ENCODE measurements at regions not wholly inside any gene's neighbourhood (a gene's known extent, or its start where the extent isn't known, plus 50 kb on each side); places are given as distances from the start of the nearest gene placed in this dataset.

- H3K27ac ChIP-seq, result no peak overlapping the region
- no peak for DNase-seq
- no peaks in the 10 kb centered on the region for H3K27me3 ChIP-seq
- no peak overlapping the region for H3K4me3 ChIP-seq
- H3K9me3 ChIP-seq, result no peaks in the 10 kb centered on the region
- TF ChIP-seq POLR2A (IDR thresholded peaks at IDR 0.05), result no peak
- TF ChIP-seq CTCF (IDR thresholded peaks at IDR 0.05), result no peak
- intact Hi-C loops (cut with DNase I; ENCODE audit: low total_unique reads), result no loop called here
- H3K36me3 ChIP-seq, result no peaks in the 10 kb centered on the region
- H3K4me1 ChIP-seq, result no peaks in the 10 kb centered on the region
Measured at GRCh38 chr13:111566567-111566966, 246.1 kb downstream of the TEX29 start.

- H3K27ac ChIP-seq, result no peak overlapping the region
- H3K9me3 ChIP-seq, result no peaks in the 10 kb centered on the region
- intact Hi-C loops (cut with DNase I; ENCODE audit: low total_unique reads), result no loop called here
- TF ChIP-seq POLR2A (IDR thresholded peaks at IDR 0.05) (no peak), CTCF (IDR thresholded peaks at IDR 0.05) (no peak)
- no peak for DNase-seq
- H3K27me3 ChIP-seq, result no peaks in the 10 kb centered on the region
- no peak overlapping the region for H3K4me3 ChIP-seq
- H3K36me3 ChIP-seq, result no peaks in the 10 kb centered on the region
- H3K4me1 ChIP-seq, result no peaks in the 10 kb centered on the region
Measured at GRCh38 chr13:111567637-111568036, 247.2 kb downstream of the TEX29 start.

- no peak for DNase-seq
- no peaks in the 10 kb centered on the region for H3K27me3 ChIP-seq
- H3K9me3 ChIP-seq, result no peaks in the 10 kb centered on the region
- TF ChIP-seq POLR2A (IDR thresholded peaks at IDR 0.05) (no peak), CTCF (IDR thresholded peaks at IDR 0.05) (no peak)
- H3K4me3 ChIP-seq, result no peak overlapping the region
- H3K36me3 ChIP-seq, result no peaks in the 10 kb centered on the region
- intact Hi-C loops (cut with DNase I; ENCODE audit: low total_unique reads), result no loop called here
- H3K4me1 ChIP-seq, result no peaks in the 10 kb centered on the region
- no peak overlapping the region for H3K27ac ChIP-seq
Measured at GRCh38 chr13:111568290-111568689, 247.8 kb downstream of the TEX29 start.

- Histone ChIP-seq H3K9me3 (no peaks in the 10 kb centered on the region), H3K4me1 (no peaks in the 10 kb centered on the region), H3K36me3 (no peaks in the 10 kb centered on the region), H3K27me3 (no peaks in the 10 kb centered on the region), H3K27ac (no peak overlapping the region), H3K4me3 (no peak overlapping the region)
- DNase-seq, result no peak
- TF ChIP-seq CTCF (IDR thresholded peaks at IDR 0.05), result no peak
- TF ChIP-seq POLR2A (IDR thresholded peaks at IDR 0.05), result no peak
- intact Hi-C loops (cut with DNase I; ENCODE audit: low total_unique reads), result no loop called here
Measured at GRCh38 chr13:111570911-111571310, 250.5 kb downstream of the TEX29 start.

GRCh38 chr13:111572956-111573761 lies 252.7 kb downstream of the TEX29 start:
- no peak overlapping the region for H3K27ac ChIP-seq
- no peaks in the 10 kb centered on the region for H3K36me3 ChIP-seq
- DNase-seq, result no peak
- TF ChIP-seq POLR2A (IDR thresholded peaks at IDR 0.05), result no peak
- H3K4me1 ChIP-seq, result no peaks in the 10 kb centered on the region
- H3K27me3 ChIP-seq, result no peaks in the 10 kb centered on the region
- no peaks in the 10 kb centered on the region for H3K9me3 ChIP-seq
- H3K4me3 ChIP-seq, result no peak overlapping the region
- intact Hi-C loops (cut with DNase I; ENCODE audit: low total_unique reads), result no loop called here

Data from uterus (tissue), 3 donors.